CD4-positive, alpha-beta T cell treated with Interleukin-10 for 1 hour (primary cell): ENCODE measurements at regions not wholly inside any gene's neighbourhood (a gene's known extent, or its start where the extent isn't known, plus 50 kb on each side); places are given as distances from the start of the nearest gene placed in this dataset.

Experiments used
- DNase-seq: peaks from one replicate; pipeline ENCODE4 v3.0.0-alpha.2; 2020

GRCh38 chr2:61721382-61721781 is 132.5 kb downstream of the FAM161A start:
- no peak for DNase-seq

GRCh38 chr2:61720911-61721310 is 132.9 kb downstream of the FAM161A start:
- no peak for DNase-seq

DNA sequence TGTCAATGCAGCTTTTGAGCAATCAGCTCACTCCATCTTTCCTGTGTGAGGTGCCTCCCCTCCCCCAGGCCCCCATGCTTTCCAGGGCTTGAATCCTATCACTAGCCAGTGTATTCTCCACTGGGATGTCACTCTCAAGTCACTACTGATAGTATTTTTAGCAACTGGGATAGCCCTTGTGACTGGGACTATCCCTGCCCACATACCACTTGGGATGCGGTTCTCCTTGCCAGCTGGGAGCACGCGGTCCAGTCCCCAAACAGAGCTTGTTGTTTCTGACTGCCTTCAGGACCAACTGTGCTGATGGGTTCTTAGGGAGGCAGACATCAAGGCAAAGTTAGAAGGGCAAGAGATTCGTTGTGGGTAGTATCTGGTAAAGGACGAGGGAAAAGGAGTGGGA is 134.9 kb downstream of the FAM161A start:
- no peak for DNase-seq

DNA sequence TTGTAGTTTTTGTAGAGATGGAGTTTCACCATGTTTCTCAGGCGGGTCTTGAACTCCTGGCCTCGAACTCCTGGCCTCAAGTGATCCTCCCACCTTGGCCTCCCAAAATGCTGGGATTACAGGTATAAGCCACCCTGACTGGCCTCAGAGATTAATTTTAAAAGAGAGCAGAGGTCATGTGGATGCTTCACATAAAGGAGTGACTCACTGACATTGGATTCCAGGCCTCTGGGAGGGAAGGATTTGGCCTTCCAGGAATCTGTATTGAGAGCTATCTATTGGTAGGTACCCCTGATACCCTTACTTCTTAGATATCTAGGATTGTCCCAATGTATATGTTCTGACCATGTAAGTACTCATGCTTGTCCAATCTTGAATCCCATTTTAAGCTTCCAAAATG is 138.4 kb downstream of the FAM161A start:
- no peak for DNase-seq

DNA sequence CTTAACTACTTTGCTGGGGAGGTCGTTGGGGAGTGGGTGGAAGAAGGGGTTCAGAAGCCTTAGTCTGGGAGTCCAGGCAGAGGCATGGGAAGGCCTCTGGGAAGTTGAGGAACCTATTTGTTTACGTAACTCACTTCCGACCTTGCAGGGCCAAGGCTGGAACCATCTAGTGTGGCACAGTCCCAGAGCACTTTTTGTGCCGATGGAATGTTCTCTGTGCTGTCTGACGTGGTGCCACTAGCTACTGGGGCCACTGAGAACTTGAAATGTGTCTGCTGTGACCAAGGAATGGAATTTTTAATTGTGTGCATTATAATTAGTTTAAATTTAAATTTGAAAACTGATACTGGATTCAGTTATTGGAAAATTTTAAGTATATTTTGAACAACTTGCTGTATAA is 139.7 kb downstream of the FAM161A start:
- DNase-seq: no peak

GRCh38 chr2:61713457-61713856 is 140.4 kb downstream of the FAM161A start:
- DNase-seq: no peak

DNA sequence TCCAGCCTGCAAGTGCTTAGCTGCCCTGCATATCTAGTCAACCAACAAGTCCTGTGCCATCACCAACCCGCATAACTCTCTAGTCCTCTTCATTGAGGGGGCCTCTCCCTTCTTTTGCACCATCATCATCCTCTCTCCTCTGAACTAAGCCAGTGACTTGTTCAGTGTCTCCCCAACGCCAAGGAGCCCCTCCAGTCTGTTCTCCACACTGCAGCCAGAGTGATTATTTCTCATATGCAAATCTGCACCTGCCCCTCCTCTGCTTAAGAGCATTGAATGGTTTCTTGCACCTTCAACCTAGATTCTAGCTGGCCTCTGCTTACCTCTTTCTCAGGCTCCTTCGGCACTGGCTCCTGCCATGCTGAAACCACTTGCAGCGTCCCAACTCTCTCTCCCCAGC is 141.8 kb downstream of the FAM161A start:
- DNase-seq: no peak

- DNase-seq: no peak
Observed at GRCh38 chr2:61710711-61711110, 143.1 kb downstream of the FAM161A start.

DNA sequence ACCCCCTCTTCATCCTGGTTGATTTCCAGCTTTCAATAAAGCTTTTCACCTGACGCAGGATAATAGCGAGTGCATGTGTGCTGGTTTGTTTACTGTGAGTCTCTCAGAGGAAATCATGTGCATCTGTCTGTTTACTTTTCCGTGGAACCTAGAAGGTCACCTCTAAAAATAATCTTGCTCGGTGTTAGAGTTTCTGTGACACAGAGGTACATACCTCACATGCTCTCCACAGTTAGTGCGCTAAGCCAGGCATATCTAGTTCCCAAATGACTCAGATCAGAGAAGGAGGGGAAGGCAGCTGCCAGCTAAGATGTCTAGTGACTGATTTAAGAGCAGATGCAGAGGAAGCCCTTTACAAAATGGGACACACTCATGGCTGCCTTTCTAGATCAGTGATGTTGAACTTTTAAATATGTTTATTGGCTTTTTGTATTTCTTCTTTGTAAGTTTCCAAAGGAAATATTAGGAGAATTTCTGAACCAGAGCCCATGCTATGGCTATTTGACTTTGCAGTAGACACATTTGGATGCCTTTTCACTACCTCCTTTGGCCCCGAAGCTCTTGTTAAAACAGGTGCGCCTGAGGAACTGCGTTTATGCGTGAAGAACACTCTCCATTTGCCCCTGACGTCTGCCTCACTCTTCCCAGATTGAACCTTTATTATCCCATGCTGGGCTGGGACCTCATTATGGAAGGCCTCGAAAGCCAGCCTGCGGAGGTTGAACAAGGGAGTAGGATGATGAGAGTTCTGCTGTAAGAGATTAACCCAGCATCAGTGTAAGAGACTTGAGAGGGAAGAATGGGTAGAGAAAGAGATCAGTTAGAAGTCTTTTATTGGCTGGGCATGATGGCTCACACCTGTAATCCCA is 145.6 kb downstream of the FAM161A start:
- no peak for DNase-seq

GRCh38 chr2:61705625-61706024 is 148.2 kb downstream of the FAM161A start:
- DNase-seq: no peak

DNA sequence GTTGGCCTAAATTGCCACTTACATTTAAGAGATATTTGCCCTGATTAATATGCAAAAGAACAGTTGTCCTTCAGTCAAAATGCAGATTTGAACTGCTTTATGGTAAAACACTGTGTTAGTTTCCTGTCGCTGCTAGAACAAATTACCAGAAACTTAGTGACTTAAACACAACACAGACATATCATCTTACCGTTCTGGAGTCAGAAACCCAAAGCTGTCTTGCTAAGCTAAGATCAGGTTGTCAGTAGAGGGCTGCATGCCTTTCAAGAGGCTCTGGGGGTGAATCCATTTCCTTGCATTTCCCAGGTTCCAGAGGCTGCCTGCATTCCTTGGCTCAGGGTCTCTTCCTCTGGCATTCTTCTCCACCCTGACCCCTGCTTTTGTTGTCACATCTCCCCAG is 149.5 kb downstream of the FAM161A start:
- no peak for DNase-seq

DNA sequence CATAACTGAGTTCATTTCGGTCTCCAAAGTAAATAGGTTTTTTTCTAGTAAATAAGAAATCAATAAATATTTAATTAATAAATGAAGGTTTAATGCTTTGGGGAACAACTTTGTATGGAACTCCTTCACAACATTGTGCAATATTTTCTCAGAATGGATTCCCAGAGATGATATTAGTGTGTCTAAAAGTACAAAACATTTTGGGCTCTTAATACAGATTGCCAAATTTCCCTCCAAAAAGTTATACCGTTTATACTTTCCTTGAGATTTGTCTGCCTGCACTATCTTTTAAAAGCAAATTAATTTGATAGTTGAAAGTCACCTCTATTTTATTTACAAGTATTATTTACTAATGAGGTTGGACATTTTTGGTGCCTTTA is 151.8 kb downstream of the FAM161A start:
- DNase-seq: no peak

- no peak for DNase-seq
Observed at GRCh38 chr2:61700464-61700863, 153.4 kb downstream of the FAM161A start.

DNA sequence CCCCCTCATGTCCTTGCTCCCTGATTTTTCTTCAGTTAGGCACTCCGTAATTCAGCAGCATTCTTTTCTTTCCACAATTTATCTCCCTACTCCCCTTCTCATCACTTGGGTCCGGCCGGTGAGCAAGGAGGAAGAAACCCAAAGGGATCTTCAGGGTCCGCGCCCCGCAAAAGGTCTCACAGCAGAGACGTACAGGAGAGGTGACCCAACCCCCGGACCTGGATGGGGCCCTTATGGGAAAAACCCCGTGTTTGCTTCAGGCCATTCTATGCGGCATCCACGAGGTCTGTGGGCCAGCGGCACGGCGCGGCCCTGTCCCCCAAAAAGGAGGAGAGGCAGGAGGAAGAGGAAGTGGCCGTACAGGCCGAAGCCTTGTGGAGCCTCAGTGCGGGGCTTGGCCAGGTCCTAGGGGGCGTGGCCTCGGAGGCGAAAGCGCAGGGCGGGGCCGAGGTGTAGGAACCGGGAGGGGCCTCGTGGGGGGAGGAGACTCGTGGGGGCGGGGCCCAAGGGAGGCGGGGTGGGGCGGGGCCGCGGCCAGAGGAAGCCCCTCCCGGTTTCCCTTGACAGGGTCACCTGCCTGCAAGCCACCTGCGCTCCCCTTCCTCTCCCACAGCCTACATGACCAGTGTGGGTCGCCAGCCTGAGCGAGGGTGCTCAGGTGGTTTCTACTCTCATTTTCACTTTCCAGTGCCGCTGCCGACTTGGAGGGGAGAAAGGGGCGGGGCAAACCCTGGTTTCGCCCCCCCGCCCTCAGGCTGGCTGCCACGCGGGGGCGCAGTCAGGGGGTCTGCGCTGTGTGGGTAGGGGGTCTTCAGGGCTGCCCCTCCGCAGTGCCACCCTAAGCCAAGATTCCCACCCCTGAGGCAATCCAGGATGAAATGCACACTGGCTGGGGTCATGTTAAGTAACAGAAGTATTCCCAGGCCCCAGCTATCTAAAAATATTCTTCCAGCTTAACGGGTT is 156.4 kb upstream of the XPO1 start:
- DNase-seq: peak; percentile 86

DNA sequence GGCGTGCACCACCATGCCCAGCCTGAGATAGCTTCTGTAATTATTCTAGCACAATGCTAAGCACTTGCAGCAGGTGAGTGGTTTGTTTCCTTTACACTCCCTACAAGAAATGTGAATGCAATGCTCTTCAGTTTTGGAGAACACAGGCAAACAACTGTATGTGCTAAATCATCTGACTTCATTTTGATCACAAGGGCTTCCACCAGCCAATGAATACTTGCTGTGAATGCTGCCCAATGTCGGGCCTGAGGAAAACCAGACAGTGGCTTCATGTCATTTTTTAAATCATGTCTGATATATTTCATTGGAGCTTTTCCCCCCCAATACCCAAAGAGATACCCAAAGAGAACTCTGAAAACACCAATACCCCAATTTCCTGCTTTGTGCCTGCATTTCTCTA is 155.6 kb upstream of the XPO1 start:
- peak; percentile 5 for DNase-seq

GRCh38 chr2:61690078-61690596 is 152.0 kb upstream of the XPO1 start:
- no peak for DNase-seq

GRCh38 chr2:61689568-61689967 is 151.4 kb upstream of the XPO1 start:
- no peak for DNase-seq

DNA sequence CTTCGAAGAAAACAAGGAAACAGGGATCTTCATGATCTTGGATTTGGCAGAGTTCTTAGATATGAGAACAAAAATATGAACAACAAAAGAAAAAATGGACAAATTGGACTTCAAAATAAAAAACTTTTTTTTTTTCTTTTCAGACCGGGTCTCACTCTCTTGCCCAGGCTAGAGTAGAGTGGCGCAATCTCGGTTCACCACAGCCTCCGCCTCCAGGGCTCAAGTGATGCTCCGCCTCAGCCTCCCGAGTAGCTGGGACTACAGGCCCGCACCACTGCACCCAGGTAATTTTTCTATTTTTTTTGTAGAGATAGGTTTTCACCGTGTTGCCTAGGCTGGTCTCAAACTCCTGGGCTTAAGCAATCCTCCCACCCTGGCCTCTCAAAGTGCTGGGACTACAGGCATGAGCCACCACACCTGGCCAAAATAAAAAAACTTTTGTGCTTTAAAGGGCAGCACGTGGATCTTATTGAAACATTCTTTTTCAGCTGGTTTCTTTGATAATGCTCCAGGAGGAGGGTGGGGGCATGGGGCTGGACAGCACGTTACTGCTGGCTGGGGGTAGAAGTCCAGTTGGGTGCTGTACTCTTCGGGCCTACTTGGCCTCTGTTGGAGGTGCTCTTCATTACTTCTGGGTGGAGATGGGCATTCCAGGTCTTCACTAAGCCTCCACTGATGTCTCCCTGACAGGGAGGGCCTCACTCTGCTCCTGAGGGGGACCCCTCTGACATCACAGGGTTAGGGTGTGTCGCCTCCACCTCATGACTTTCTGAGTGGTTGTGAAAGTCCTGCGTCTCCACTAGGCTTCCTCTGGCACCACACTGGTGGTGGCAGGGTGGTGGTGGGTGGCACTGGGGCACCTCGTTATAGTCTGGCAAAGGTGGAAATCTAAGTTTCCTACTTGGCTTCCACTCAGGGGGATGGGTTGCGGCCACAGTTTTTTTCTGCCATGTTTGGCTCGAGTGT is 150.5 kb upstream of the XPO1 start:
- DNase-seq: no peak

- DNase-seq: no peak
Observed at GRCh38 chr2:61679096-61679495, 140.9 kb upstream of the XPO1 start.

- DNase-seq: no peak
Observed at GRCh38 chr2:61677942-61678341, 139.8 kb upstream of the XPO1 start.

GRCh38 chr2:61677306-61677705 is 139.2 kb upstream of the XPO1 start:
- no peak for DNase-seq

- no peak for DNase-seq
Observed at GRCh38 chr2:61675204-61675603, 137.0 kb upstream of the XPO1 start.
